ENCODE measurements at regions not wholly inside any gene's neighbourhood (a gene's known extent, or its start where the extent isn't known, plus 50 kb on each side); places are given as distances from the start of the nearest gene placed in this dataset.

GRCh38 chr5:161783297-161783696 lies 64.6 kb upstream of the GABRA1 start (continued):
- TF ChIP-seq HDAC6 (IDR thresholded peaks at IDR 0.05; ENCODE audit: low read depth, low read length): no peak
- no peak for TF ChIP-seq CHD2 (IDR thresholded peaks at IDR 0.05; ENCODE audit: low read length)
- no peak for TF ChIP-seq CBX5 (IDR thresholded peaks at IDR 0.05; ENCODE audit: low read depth, low read length)
- TF ChIP-seq RBBP5 (IDR thresholded peaks at IDR 0.05; ENCODE audit: borderline replicate concordance, low read depth, low read length): no peak
- TF ChIP-seq FOSL1 (IDR thresholded peaks at IDR 0.05; ENCODE audit: insufficient read depth, low read depth, low read length): no peak
- TF ChIP-seq TEAD4 (IDR thresholded peaks at IDR 0.05; ENCODE audit: low read depth, low read length): no peak
- no peak for TF ChIP-seq RNF2 (IDR thresholded peaks at IDR 0.05; ENCODE audit: borderline replicate concordance, low read depth, low read length, missing control alignments, poor library complexity, severe bottlenecking)
- no peak for TF ChIP-seq GABPA (IDR thresholded peaks at IDR 0.05; ENCODE audit: borderline replicate concordance, insufficient read depth, low read length)

Data from H1 (cell line).